ENCODE measurements at regions not wholly inside any gene's neighbourhood (a gene's known extent, or its start where the extent isn't known, plus 50 kb on each side); places are given as distances from the start of the nearest gene placed in this dataset.

DNA sequence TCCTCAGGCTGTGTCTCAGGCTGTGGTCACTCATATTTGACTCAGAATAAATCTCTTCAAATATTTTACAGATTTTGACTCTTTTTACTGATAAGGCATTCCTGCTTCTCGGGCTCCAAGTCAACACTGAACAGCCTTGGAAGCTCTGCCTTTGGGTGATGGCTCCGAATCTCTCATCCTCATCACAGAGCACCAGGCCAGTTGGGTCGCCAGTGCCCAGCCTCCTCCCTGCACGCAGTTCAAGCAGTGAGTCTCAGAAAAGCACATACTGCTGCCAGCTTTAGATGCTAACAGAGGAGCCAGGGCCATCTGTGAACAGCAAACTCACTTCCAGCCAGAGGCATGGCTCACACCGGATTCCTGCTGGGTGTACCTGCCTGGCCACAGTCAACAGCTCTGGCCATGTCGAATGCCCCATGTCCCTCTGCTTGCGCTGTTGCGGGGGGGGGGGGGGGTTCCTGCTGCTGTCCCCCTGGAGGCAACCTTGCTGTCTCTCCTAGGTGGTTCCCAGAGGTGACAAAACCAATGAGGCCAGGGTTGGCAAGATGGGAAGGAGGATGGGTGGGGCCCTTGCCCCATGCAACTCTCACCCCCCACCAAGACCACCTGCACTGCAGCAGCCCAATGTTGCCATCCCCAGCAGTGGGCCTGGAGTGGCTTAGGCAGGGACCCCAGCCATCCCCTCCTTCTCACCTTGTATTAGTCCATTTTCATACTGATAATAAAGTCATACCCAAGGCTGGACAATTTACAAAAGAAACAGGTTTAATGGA, 248.8 kb downstream of the ERMARD start (continued):
- TF ChIP-seq HDAC6 (IDR thresholded peaks at IDR 0.05; ENCODE audit: low read depth, low read length): no peak

All from H1 (cell line).